Heart left ventricle (tissue), 16 donors: ENCODE measurements at regions not wholly inside any gene's neighbourhood (a gene's known extent, or its start where the extent isn't known, plus 50 kb on each side); places are given as distances from the start of the nearest gene placed in this dataset.
A peak's percentile ranks its signal among the peaks of the same experiment; 100 is the strongest.

Source experiments
- ATAC-seq, 4 donors: fragments of 200-7000 bp; cut with Tn5 transposase; one replicate each; pipeline ENCODE4 v1.9.1; 2020 to 2022; ENCODE audit warnings: moderate library complexity in 4 of 4, mild to moderate bottlenecking in 3 of 4, moderate number of reproducible peaks in 1 of 4
- DNase-seq, 5 donors: peaks; one replicate each; pipeline ENCODE4 v3.0.0-alpha.2; 2020
- H3K27ac ChIP-seq, 12 donors: fragments of 200-600 bp; sonication (generic) in 4 of 12; one replicate each; pipeline versions ENCODE4 v1.5.0 to v1.8.0; 2016 to 2022; ENCODE audit warnings: mild to moderate bottlenecking in 2 of 12
- H3K27me3 ChIP-seq, 9 donors: fragments of 200-600 bp; sonication (generic) in 2 of 9; one replicate each; pipeline versions ENCODE4 v1.5.1 to v1.8.0; 2016 to 2022; ENCODE audit warnings: mild to moderate bottlenecking in 3 of 9
- H3K36me3 ChIP-seq, 9 donors: fragments of 200-600 bp; sonication (generic) in 2 of 9; one replicate each; pipeline versions ENCODE4 v1.5.0 to v1.8.0; 2018 to 2022; ENCODE audit warnings: mild to moderate bottlenecking in 2 of 9
- H3K4me1 ChIP-seq, 12 donors: fragments of 200-600 bp; sonication (generic) in 4 of 12; one replicate each; pipeline versions ENCODE4 v1.5.0 to v1.8.0; 2016 to 2022; ENCODE audit warnings: mild to moderate bottlenecking in 3 of 12
- H3K4me3 ChIP-seq, 12 donors: fragments of 200-600 bp; sonication (generic) in 4 of 12; one replicate each; pipeline versions ENCODE4 v1.5.0 to v1.8.0; 2017 to 2022; ENCODE audit warnings: mild to moderate bottlenecking in 9 of 12, moderate library complexity in 4 of 12
- H3K9me3 ChIP-seq, 12 donors: fragments of 200-600 bp; sonication (generic) in 4 of 12; one replicate each; pipeline versions ENCODE4 v1.5.0 to v1.8.0; 2016 to 2022; ENCODE audit warnings: mild to moderate bottlenecking in 1 of 12
- POLR2A ChIP-seq, 2 donors: fragments of 450-650 bp; IDR thresholded peaks; one replicate each; pipeline ENCODE4 v1.6.1; 2017; ENCODE audit warnings: antibody characterized with exemption in 2 of 2, mild to moderate bottlenecking in 2 of 2, moderate library complexity in 2 of 2
- WGBS, 4 donors: extraction: QIAGEN DNeasy Blood & Tissue Kit in 2 of 4; methylation state at CpG; one replicate each; pipeline versions ENCODE4 v1.1.5 to v1.1.7; 2013 to 2018; 5-methylcytosine and 5-hydroxymethylcytosine counted together
- intact Hi-C, 10 donors: fragments of 100-400 bp; cut with DNase I; formaldehyde crosslinking; loops; one replicate each; pipeline versions ENCODE4 v1.11.1 to v1.14.2; 2022
- TF ChIP-seq, protein P1 (sequence below), 12 donors: fragments of 200-600 bp; sonication (generic) in 4 of 12; IDR thresholded peaks; one replicate each; pipeline versions ENCODE4 v1.5.0 to v1.8.0; 2018 to 2022; ENCODE audit warnings: antibody characterized with exemption in 12 of 12, mild to moderate bottlenecking in 5 of 12
- donor health status: ischemic (EF 13 %, LVEDD 7.1; RV severe dilation, severe dysfunction).
- donor health status: healthy with polysubstance abuse.
- donor health status: DM: no; HTN: yes; CAD: no.
- donor health status: DM: no; HTN: no; CAD: no.
- donor health status: ischemic (EF 25% LVEDD 6.9; RV normal size, moderate dysfunction).
- donor health status: ischemic (EF 25% LVEDD 5.7; RV mildly dilated, moderate dysfunction).
- donor health status: healthy.
- donor health status: DM: yes; HTN: yes; CAD: no.
- donor health status: ischemic (EF 35%, LVEDD 5.7; RV mildly dilated, moderate dysfunction).
- donor health status: nonischemic (EF 11% LVEDD 7.7; RV severe dilation, severe dysfunction).
- donor health status: DM: yes; HTN: yes; CAD: no.
- donor health status: PGD.
- donor health status: ischemic (EF 29% LVEDD 5.4; RV normal size, mild dysfunction).
- donor health status: nonischemic (EF 23%, LVEDD 6.1; RV moderate dilation, normal function).

DNA sequence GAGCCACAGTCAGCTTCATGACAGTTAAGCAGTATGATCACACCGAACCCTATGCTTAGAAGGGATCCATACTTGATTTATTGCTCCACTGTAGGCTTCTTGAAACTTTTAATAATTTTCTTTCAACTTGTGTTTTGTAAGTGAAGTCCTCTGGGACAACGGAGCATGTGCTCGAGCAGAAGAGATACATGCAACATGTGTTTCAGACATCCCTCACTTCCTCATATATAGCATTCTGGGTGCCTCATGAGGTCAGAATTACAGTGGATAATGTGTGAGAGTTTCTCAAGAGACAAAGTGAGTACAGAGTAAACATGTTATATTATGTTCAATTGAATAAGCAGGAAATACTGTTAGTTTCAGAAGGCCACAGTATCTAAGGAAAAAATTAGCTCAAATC is 893.2 kb downstream of the FAT4 start:
- no peak overlapping the region for H3K27ac ChIP-seq
- no peaks in the 10 kb centered on the region for H3K27me3 ChIP-seq
- H3K36me3 ChIP-seq = no peaks in the 10 kb centered on the region
- 72 to 81% (median 78%) methylated on average over 3 of the region's 3 CpGs for WGBS, 4 donors
- TF ChIP-seq, protein P1, sequence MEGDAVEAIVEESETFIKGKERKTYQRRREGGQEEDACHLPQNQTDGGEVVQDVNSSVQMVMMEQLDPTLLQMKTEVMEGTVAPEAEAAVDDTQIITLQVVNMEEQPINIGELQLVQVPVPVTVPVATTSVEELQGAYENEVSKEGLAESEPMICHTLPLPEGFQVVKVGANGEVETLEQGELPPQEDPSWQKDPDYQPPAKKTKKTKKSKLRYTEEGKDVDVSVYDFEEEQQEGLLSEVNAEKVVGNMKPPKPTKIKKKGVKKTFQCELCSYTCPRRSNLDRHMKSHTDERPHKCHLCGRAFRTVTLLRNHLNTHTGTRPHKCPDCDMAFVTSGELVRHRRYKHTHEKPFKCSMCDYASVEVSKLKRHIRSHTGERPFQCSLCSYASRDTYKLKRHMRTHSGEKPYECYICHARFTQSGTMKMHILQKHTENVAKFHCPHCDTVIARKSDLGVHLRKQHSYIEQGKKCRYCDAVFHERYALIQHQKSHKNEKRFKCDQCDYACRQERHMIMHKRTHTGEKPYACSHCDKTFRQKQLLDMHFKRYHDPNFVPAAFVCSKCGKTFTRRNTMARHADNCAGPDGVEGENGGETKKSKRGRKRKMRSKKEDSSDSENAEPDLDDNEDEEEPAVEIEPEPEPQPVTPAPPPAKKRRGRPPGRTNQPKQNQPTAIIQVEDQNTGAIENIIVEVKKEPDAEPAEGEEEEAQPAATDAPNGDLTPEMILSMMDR (IDR thresholded peaks at IDR 0.05) = no peak
- no peak for TF ChIP-seq POLR2A (IDR thresholded peaks at IDR 0.05)
- no peak for ATAC-seq
- no peaks in the 10 kb centered on the region for H3K4me1 ChIP-seq
- H3K4me3 ChIP-seq = no peak overlapping the region
- intact Hi-C loops = no loop called here
- peaks cover 0 to 8% (median 0%) of the 10 kb centered on the region in 12 donors for H3K9me3 ChIP-seq
- DNase-seq = no peak

DNA sequence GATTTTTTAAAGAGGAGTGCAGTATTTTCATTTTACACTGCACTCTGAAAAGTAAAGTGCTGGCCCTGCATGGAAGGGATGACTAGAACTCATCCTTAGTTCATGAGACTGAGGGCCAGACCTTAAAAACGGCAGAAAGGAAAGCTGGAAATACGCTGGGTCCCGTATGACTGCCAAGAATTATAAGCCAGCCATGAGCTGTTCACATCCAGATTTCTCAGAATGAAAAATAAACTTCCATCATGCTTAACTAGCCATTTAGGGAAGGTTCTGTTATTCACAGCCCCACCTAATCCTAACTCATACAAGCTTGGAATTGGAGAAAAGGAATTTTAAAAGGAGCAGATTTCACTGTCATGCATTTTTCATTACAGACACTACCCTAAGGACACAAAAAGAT is 894.4 kb downstream of the FAT4 start:
- H3K9me3 ChIP-seq = peaks cover 0 to 8% (median 0%) of the 10 kb centered on the region in 12 donors
- no peak for TF ChIP-seq POLR2A (IDR thresholded peaks at IDR 0.05)
- ATAC-seq = peak in 3 of 4 donors; percentile 32 to 45 (median 42)
- no peaks in the 10 kb centered on the region for H3K27me3 ChIP-seq
- 56 to 70% (median 63%) methylated on average over 3 of the region's 3 CpGs for WGBS, 4 donors
- no peaks in the 10 kb centered on the region for H3K36me3 ChIP-seq
- no peak overlapping the region for H3K4me3 ChIP-seq
- DNase-seq = no peak
- intact Hi-C loops = no loop called here
- H3K27ac ChIP-seq = peak overlapping the region in 1 of 12 donors; percentile 2
- H3K4me1 ChIP-seq = no peaks in the 10 kb centered on the region

DNA sequence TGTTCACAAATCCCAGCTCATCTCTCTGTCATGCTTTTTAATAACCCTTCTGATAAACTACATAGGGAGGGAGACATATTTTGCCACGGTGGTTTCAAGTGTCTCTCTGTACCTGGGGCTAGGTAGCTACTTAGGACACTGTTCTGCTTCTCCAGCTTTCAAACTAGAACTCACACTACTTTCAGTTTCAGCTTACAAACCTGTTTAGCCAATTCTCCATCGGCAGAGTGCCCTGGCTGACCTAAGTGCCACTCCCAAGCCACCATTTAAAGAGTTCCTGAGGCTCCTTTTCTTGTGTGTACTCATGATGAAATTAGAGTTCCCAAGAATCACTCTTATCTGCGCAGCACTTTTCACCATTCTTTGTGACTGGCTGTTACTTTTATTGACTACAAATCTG is 899.2 kb downstream of the FAT4 start:
- intact Hi-C loops = no loop called here
- WGBS, 4 donors = 71 to 86% (median 82%) methylated on average over 3 of the region's 3 CpGs
- DNase-seq (no peak), ATAC-seq (no peak)
- H3K4me3 ChIP-seq = no peak overlapping the region
- no peaks in the 10 kb centered on the region for H3K27me3 ChIP-seq
- H3K4me1 ChIP-seq = peaks cover 0 to 5% (median 0%) of the 10 kb centered on the region in 12 donors
- TF ChIP-seq, protein P1 (IDR thresholded peaks at IDR 0.05) = no peak
- TF ChIP-seq POLR2A (IDR thresholded peaks at IDR 0.05) = no peak
- peaks cover 0 to 6% (median 0%) of the 10 kb centered on the region in 12 donors for H3K9me3 ChIP-seq
- no peaks in the 10 kb centered on the region for H3K36me3 ChIP-seq
- H3K27ac ChIP-seq = no peak overlapping the region

DNA sequence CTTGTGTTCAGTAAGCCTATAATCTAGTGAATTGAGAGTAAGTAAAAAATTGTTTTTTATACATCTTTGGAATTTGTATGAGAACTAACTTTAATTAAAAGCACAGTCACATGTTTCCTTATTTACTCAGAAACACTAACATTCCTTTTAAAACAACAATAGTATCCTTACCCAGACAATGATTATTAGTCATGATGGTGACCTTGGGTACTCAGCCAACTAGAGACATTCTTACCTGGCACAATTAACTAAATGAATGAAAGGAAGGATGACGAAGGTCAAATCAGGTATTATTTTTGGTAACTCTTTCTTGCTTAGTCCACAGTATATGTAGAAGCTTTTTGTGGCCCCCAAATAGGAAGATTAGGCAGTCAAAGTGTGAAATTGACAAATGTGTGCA is 901.0 kb downstream of the FAT4 start:
- intact Hi-C loops = no loop called here
- TF ChIP-seq POLR2A (IDR thresholded peaks at IDR 0.05) = no peak
- TF ChIP-seq, protein P1 (IDR thresholded peaks at IDR 0.05) = no peak
- 27 to 33% (median 31%) methylated on average over 1 of the region's 1 CpG for WGBS, 4 donors

DNA sequence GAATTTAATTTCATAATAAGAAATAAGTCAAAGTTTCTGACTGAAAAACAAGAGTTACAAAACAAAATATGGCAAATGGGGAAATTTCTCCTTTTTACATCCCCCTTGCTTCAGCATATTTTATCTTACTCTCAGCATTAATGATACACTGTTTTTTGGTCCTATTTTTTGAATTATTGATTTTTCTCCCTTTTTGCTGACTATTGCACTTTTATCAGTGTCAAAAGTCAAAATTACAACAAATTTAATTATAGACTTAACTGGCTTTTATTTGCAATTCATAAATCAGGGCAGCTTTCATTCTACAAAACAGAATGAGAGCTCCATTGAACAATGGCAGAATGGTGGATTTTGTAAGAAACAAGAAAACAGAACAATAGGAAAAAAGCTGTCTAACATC is 901.9 kb downstream of the FAT4 start:
- H3K27ac ChIP-seq = no peak overlapping the region
- DNase-seq (no peak), ATAC-seq (no peak)
- intact Hi-C loops = no loop called here
- peaks cover 0 to 6% (median 0%) of the 10 kb centered on the region in 12 donors for H3K9me3 ChIP-seq
- H3K4me3 ChIP-seq = no peak overlapping the region
- TF ChIP-seq, protein P1 (IDR thresholded peaks at IDR 0.05) = no peak
- no peak for TF ChIP-seq POLR2A (IDR thresholded peaks at IDR 0.05)
- peaks cover 0 to 5% (median 0%) of the 10 kb centered on the region in 12 donors for H3K4me1 ChIP-seq
- no peaks in the 10 kb centered on the region for H3K36me3 ChIP-seq
- H3K27me3 ChIP-seq = no peaks in the 10 kb centered on the region

More for the DNA sequence above, 901.0 kb downstream of the FAT4 start:
- DNase-seq (no peak), ATAC-seq (peak in 2 of 4 donors; percentile 47 to 56)
- no peak overlapping the region for H3K4me3 ChIP-seq
- peaks cover 0 to 6% (median 0%) of the 10 kb centered on the region in 12 donors for H3K9me3 ChIP-seq
- no peaks in the 10 kb centered on the region for H3K27me3 ChIP-seq
- H3K4me1 ChIP-seq = peaks cover 0 to 5% (median 0%) of the 10 kb centered on the region in 12 donors
- H3K27ac ChIP-seq = peak overlapping the region in 2 of 12 donors; percentile 4 to 41
- H3K36me3 ChIP-seq = no peaks in the 10 kb centered on the region
